HG02943 (cell line): ENCODE measurements at regions not wholly inside any gene's neighbourhood (a gene's known extent, or its start where the extent isn't known, plus 50 kb on each side); places are given as distances from the start of the nearest gene placed in this dataset.
"Not testable (repeated sequence)": the region's sequence is repeated elsewhere in the genome, so short reads cannot be mapped to it uniquely, and the experiment has no call there.

Experiments used
- ATAC-seq: cut with Tn5 transposase; IDR thresholded peaks from one replicate; pipeline ENCODE4 v1.9.1; 2021; ENCODE audit warnings: mild to moderate bottlenecking, low read depth, moderate library complexity; ENCODE audit not compliant: unreplicated experiment

GRCh38 chr2:173463846-173464245 is 109.2 kb downstream of the CDCA7 start:
- no peak for ATAC-seq

- no peak for ATAC-seq
Measured at GRCh38 chr2:173467751-173468150, 113.1 kb downstream of the CDCA7 start.

- no peak for ATAC-seq
Measured at GRCh38 chr2:173468266-173468793, 113.7 kb downstream of the CDCA7 start.

GRCh38 chr2:173472112-173472511 is 117.4 kb downstream of the CDCA7 start:
- no peak for ATAC-seq

- ATAC-seq, result no peak
Measured at GRCh38 chr2:173483137-173483536, 128.5 kb downstream of the CDCA7 start.

- ATAC-seq, result no peak
Measured at GRCh38 chr2:173488861-173489260, 134.2 kb downstream of the CDCA7 start.

- no peak for ATAC-seq
Measured at GRCh38 chr2:173491418-173491817, 136.7 kb downstream of the CDCA7 start.

GRCh38 chr2:173493874-173494273 is 139.2 kb downstream of the CDCA7 start:
- ATAC-seq, result no peak

GRCh38 chr2:173496746-173497145 is 142.1 kb downstream of the CDCA7 start:
- no peak for ATAC-seq

- no peak for ATAC-seq
Measured at GRCh38 chr2:173500953-173501352, 146.3 kb downstream of the CDCA7 start.

- no peak for ATAC-seq
Measured at GRCh38 chr2:173502296-173502695, 147.6 kb downstream of the CDCA7 start.

- no peak for ATAC-seq
Measured at GRCh38 chr2:173511357-173511756, 156.7 kb downstream of the CDCA7 start.

GRCh38 chr2:173511942-173512341 is 157.3 kb downstream of the CDCA7 start:
- ATAC-seq, result no peak

- no peak for ATAC-seq
Measured at GRCh38 chr2:173513107-173513727, 158.5 kb downstream of the CDCA7 start.

GRCh38 chr2:173520918-173521317 is 166.2 kb downstream of the CDCA7 start:
- no peak for ATAC-seq

- ATAC-seq, result no peak
Measured at GRCh38 chr2:173521450-173522192, 166.9 kb downstream of the CDCA7 start.

- ATAC-seq, result no peak
Measured at GRCh38 chr2:173523497-173523896, 168.8 kb downstream of the CDCA7 start.

- no peak for ATAC-seq
Measured at GRCh38 chr2:173524256-173524955, 169.7 kb downstream of the CDCA7 start.

GRCh38 chr2:173532732-173533531 is 178.3 kb downstream of the CDCA7 start:
- not testable (repeated sequence) for ATAC-seq

- ATAC-seq, result no peak
Measured at GRCh38 chr2:173537694-173538093, 183.0 kb downstream of the CDCA7 start.

- no peak for ATAC-seq
Measured at GRCh38 chr2:173539615-173540014, 184.9 kb downstream of the CDCA7 start.
